ENCODE measurements at regions not wholly inside any gene's neighbourhood (a gene's known extent, or its start where the extent isn't known, plus 50 kb on each side); places are given as distances from the start of the nearest gene placed in this dataset.

DNA sequence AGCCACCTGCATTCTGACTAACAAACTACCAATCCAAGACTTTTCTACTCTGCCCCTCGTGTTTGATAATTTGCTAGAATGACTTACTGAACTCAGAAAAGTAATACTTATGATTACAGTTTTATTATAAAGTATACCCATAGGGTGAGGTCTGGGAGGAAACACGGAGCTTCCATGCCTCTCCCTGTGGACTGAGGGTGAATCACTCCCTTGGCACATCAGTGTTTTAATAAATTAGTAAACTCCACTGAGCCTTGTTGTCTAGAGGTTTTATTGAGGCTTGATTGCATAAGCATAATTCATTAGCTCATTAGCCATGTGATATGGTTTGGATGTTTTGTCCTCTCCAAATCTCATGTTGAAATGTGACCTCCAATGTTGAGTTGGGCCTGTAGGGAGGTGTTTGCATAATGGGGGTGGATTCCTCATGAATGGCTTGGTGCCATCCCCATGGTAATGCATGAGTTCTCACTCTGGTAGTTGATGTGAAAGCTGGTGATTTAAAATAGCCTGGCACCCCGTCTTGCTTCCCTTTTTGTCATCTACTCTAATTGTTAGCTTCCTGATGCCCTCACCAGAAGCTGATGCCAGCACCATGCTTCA lies 233.6 kb upstream of the TRPC7 start:
- ATAC-seq (no peak), DNase-seq (no peak)
- in situ Hi-C loops (cut with MboI; ENCODE audit: low sequenced_read_pairs in 4 of 4) = no loop called here
- no peaks in the 10 kb centered on the region for H3K27me3 ChIP-seq
- TF ChIP-seq POLR2A (IDR thresholded peaks at IDR 0.05) = no peak
- TF ChIP-seq, protein P1, sequence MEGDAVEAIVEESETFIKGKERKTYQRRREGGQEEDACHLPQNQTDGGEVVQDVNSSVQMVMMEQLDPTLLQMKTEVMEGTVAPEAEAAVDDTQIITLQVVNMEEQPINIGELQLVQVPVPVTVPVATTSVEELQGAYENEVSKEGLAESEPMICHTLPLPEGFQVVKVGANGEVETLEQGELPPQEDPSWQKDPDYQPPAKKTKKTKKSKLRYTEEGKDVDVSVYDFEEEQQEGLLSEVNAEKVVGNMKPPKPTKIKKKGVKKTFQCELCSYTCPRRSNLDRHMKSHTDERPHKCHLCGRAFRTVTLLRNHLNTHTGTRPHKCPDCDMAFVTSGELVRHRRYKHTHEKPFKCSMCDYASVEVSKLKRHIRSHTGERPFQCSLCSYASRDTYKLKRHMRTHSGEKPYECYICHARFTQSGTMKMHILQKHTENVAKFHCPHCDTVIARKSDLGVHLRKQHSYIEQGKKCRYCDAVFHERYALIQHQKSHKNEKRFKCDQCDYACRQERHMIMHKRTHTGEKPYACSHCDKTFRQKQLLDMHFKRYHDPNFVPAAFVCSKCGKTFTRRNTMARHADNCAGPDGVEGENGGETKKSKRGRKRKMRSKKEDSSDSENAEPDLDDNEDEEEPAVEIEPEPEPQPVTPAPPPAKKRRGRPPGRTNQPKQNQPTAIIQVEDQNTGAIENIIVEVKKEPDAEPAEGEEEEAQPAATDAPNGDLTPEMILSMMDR (IDR thresholded peaks at IDR 0.05 in 4 of 5, conservative IDR thresholded peaks at IDR 0.05 in 1 of 5) = no peak
- H3K36me3 ChIP-seq = no peaks in the 10 kb centered on the region
- H3K27ac ChIP-seq = no peak overlapping the region
- intact Hi-C loops (cut with DNase I; ENCODE audit: low total_unique reads) = no loop called here
- H3K4me1 ChIP-seq = no peaks in the 10 kb centered on the region
- H3K4me3 ChIP-seq = no peak overlapping the region
- no peaks in the 10 kb centered on the region for H3K9me3 ChIP-seq

DNA sequence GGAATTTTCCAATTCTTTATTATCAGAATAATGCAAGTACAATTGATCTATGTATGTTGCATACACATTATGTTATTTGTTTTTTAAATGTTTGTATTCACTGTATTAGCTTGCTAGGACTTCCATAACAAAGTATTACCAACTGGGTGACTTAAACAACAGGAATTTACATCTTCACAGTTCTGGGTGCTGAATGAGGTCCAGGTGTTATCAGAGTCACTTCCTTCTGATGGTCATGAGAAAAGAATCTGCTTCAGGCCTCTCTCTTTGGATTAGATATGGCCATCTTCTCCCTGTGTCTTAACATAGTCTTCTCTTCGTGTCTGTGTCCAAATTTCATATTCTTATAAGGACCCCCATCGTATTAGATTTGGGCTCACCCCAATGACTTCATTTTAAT lies 229.1 kb upstream of the TRPC7 start:
- H3K9me3 ChIP-seq = no peaks in the 10 kb centered on the region
- H3K27me3 ChIP-seq = no peaks in the 10 kb centered on the region
- no peak overlapping the region for H3K4me3 ChIP-seq
- DNase-seq (no peak), ATAC-seq (no peak)
- no peaks in the 10 kb centered on the region for H3K36me3 ChIP-seq
- no peak for TF ChIP-seq POLR2A (IDR thresholded peaks at IDR 0.05)
- TF ChIP-seq, protein P1 (IDR thresholded peaks at IDR 0.05 in 4 of 5, conservative IDR thresholded peaks at IDR 0.05 in 1 of 5) = no peak
- intact Hi-C loops (cut with DNase I; ENCODE audit: low total_unique reads) (no loop called here), in situ Hi-C loops (cut with MboI; ENCODE audit: low sequenced_read_pairs in 4 of 4) (no loop called here)
- H3K27ac ChIP-seq = no peak overlapping the region
- no peaks in the 10 kb centered on the region for H3K4me1 ChIP-seq

DNA sequence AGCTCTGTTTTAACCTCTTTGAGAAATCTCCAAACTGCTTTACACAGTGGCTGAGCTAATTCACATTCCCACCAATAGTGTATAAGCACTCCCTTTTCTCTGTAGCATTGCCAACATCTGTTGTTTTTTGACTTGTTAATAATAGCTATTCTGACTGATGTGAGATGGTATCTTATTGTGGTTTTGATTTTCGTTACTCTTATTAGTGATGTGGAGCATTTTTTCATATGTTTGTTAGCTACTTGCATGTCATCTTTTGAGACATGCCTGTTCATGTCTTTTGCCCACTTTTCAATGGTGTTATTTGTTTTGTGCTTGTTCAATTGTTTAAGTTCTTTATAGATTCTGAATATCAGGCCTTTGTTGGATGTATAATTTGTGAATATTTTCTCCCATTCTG lies 225.2 kb upstream of the TRPC7 start:
- DNase-seq (no peak), ATAC-seq (no peak)
- Histone ChIP-seq H3K9me3 (no peaks in the 10 kb centered on the region), H3K27me3 (no peaks in the 10 kb centered on the region), H3K4me3 (no peak overlapping the region), H3K4me1 (no peaks in the 10 kb centered on the region), H3K27ac (no peak overlapping the region), H3K36me3 (no peaks in the 10 kb centered on the region)
- TF ChIP-seq, protein P1 (IDR thresholded peaks at IDR 0.05 in 4 of 5, conservative IDR thresholded peaks at IDR 0.05 in 1 of 5) = no peak
- no peak for TF ChIP-seq POLR2A (IDR thresholded peaks at IDR 0.05)
- in situ Hi-C loops (cut with MboI; ENCODE audit: low sequenced_read_pairs in 4 of 4) (no loop called here), intact Hi-C loops (cut with DNase I; ENCODE audit: low total_unique reads) (no loop called here)

GRCh38 chr5:136586196-136586595 lies 220.9 kb upstream of the TRPC7 start:
- Histone ChIP-seq H3K4me3 (no peak overlapping the region), H3K9me3 (no peaks in the 10 kb centered on the region), H3K27me3 (peaks cover 0 to 2% (median 0%) of the 10 kb centered on the region in 3 donors), H3K27ac (no peak overlapping the region), H3K4me1 (no peaks in the 10 kb centered on the region), H3K36me3 (no peaks in the 10 kb centered on the region)
- DNase-seq (no peak), ATAC-seq (no peak)
- TF ChIP-seq POLR2A (IDR thresholded peaks at IDR 0.05) = no peak
- TF ChIP-seq, protein P1 (IDR thresholded peaks at IDR 0.05 in 4 of 5, conservative IDR thresholded peaks at IDR 0.05 in 1 of 5) = no peak
- in situ Hi-C loops (cut with MboI; ENCODE audit: low sequenced_read_pairs in 4 of 4) (no loop called here), intact Hi-C loops (cut with DNase I; ENCODE audit: low total_unique reads) (no loop called here)

DNA sequence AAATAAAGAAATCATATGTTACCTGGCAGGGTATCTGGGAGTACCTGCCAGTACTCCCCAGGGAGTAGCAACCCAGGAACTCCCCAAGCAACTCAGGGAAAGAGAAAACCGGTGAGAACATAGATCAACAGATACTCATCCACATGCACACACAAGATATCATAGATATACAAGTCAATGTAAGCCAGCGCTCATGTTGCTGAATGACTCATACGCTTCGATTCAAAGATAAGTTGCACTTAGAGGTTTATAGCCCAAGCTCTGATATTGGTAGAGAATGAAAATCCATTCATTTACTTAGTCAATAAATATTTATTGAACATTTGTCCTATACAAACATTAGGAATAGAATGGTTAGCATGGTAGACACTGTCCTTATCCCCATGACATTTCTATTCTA lies 219.1 kb upstream of the TRPC7 start:
- Histone ChIP-seq H3K4me3 (no peak overlapping the region), H3K27me3 (peaks cover 0 to 2% (median 0%) of the 10 kb centered on the region in 3 donors), H3K9me3 (no peaks in the 10 kb centered on the region), H3K36me3 (no peaks in the 10 kb centered on the region), H3K4me1 (no peaks in the 10 kb centered on the region), H3K27ac (no peak overlapping the region)
- TF ChIP-seq POLR2A (IDR thresholded peaks at IDR 0.05) = no peak
- TF ChIP-seq, protein P1 (IDR thresholded peaks at IDR 0.05 in 4 of 5, conservative IDR thresholded peaks at IDR 0.05 in 1 of 5) = no peak
- in situ Hi-C loops (cut with MboI; ENCODE audit: low sequenced_read_pairs in 4 of 4) = no loop called here
- no peak for ATAC-seq
- no peak for DNase-seq
- intact Hi-C loops (cut with DNase I; ENCODE audit: low total_unique reads) = no loop called here
